H1 (cell line): ENCODE measurements at regions not wholly inside any gene's neighbourhood (a gene's known extent, or its start where the extent isn't known, plus 50 kb on each side); places are given as distances from the start of the nearest gene placed in this dataset.

Experiments used
- CTCF ChIA-PET: fragments of 300-600 bp; sonication (Branson Sonifier 250); formaldehyde crosslinking; loops from one replicate; lab custom pipeline; 2021; ENCODE audit not compliant: partially characterized antibody; lab: Charles Lee
- POLR2A ChIA-PET: fragments of 300-600 bp; sonication (Branson Sonifier 250); formaldehyde crosslinking; loops from one replicate; lab custom pipeline; 2021; ENCODE audit warnings: inconsistent platforms; ENCODE audit not compliant: partially characterized antibody; lab: Charles Lee
- DNase-seq, 2 experiments: peaks; one replicate each; pipeline versions ENCODE4 v3.0.0 to v3.0.0-alpha.2; 2010 to 2022; ENCODE audit warnings: low spot score in 2 of 2, low read depth in 1 of 2, mixed read lengths in 1 of 2
- FAIRE-seq: peaks from 2 replicates; lab custom pipeline; 2011; peaks lifted over from hg19 to GRCh38; lab: Jason Lieb, UNC
- H2AFZ ChIP-seq: 2 replicates; pipeline ENCODE4 v1.8.1; 2012; ENCODE audit warnings: low read length, inconsistent platforms
- H2AK5ac ChIP-seq: 2 replicates; pipeline ENCODE4 v1.6.1; 2013; ENCODE audit warnings: low read depth, low read length
- H2BK120ac ChIP-seq: replicated peaks from 2 replicates; pipeline ENCODE3; 2013; ENCODE audit warnings: low read depth, low read length, inconsistent platforms
- H2BK12ac ChIP-seq: 2 replicates; pipeline ENCODE4 v1.6.1; 2013; ENCODE audit warnings: low read depth, low read length
- H2BK15ac ChIP-seq: 2 replicates; pipeline ENCODE4 v1.6.1; 2013; ENCODE audit warnings: low read length
- H2BK20ac ChIP-seq: 2 replicates; pipeline ENCODE4 v1.6.1; 2013; ENCODE audit warnings: low read length
- H2BK5ac ChIP-seq: 2 replicates; pipeline ENCODE4 v1.6.1; 2013; ENCODE audit warnings: low read depth, low read length
- H3K14ac ChIP-seq: 2 replicates; pipeline ENCODE4 v1.6.1; 2013; ENCODE audit warnings: inconsistent platforms; ENCODE audit not compliant: insufficient read length
- H3K18ac ChIP-seq: 2 replicates; pipeline ENCODE4 v1.6.1; 2013; ENCODE audit warnings: low read length; ENCODE audit errors: extremely low read depth
- H3K23ac ChIP-seq: 2 replicates; pipeline ENCODE4 v1.6.1; 2013; ENCODE audit warnings: inconsistent platforms; ENCODE audit not compliant: insufficient read length
- H3K23me2 ChIP-seq: 2 replicates; pipeline ENCODE4 v1.6.1; 2013; ENCODE audit warnings: low read depth, low read length
- H3K27ac ChIP-seq: 2 replicates; pipeline ENCODE4 v1.6.1; 2011; ENCODE audit warnings: low read depth, low read length, inconsistent platforms
- H3K27me3 ChIP-seq, 4 experiments: replicated peaks in 1 of 4; 1 replicate in 1 of 4; 2 replicates in 3 of 4; pipeline versions ENCODE4 v1.6.1 to v1.8.1; 2011 to 2013; ENCODE audit warnings: low read length in 3 of 4, mild to moderate bottlenecking in 3 of 4, inconsistent platforms in 2 of 4, mixed read lengths in 2 of 4, moderate library complexity in 1 of 4; ENCODE audit not compliant: control insufficient read depth in 3 of 4, insufficient read depth in 3 of 4; ENCODE audit errors: extremely low read depth in 1 of 4
- H3K36me3 ChIP-seq, 4 experiments: 2 replicates each; pipeline versions ENCODE4 v1.6.1 to v1.8.1; 2011 to 2013; ENCODE audit warnings: mild to moderate bottlenecking in 4 of 4, low read length in 3 of 4, moderate library complexity in 2 of 4, control low read depth in 1 of 4, inconsistent platforms in 1 of 4; ENCODE audit not compliant: insufficient read depth in 4 of 4, control insufficient read depth in 2 of 4
- H3K4ac ChIP-seq: replicated peaks from 2 replicates; pipeline ENCODE3; 2013; ENCODE audit warnings: low read length, low read depth, mixed read lengths, inconsistent platforms; ENCODE audit not compliant: insufficient read length
- H3K4me1 ChIP-seq, 4 experiments: replicated peaks in 1 of 4; 1 replicate in 1 of 4; 2 replicates in 3 of 4; pipeline versions ENCODE4 v1.6.1 to v1.8.1; 2011 to 2013; ENCODE audit warnings: low read length in 3 of 4, inconsistent platforms in 2 of 4, mixed read lengths in 1 of 4; ENCODE audit not compliant: insufficient read depth in 4 of 4, control insufficient read depth in 3 of 4
- H3K4me2 ChIP-seq, 2 experiments: 2 replicates each; pipeline versions ENCODE4 v1.6.1 to v1.8.1; 2011 to 2013; ENCODE audit warnings: low read depth in 2 of 2, low read length in 2 of 2, control low read depth in 1 of 2, inconsistent platforms in 1 of 2, mild to moderate bottlenecking in 1 of 2; ENCODE audit not compliant: insufficient read depth in 1 of 2
- H3K4me3 ChIP-seq, 4 experiments: fragments of 200-600, 300-600 bp in 1 of 4; sonication (generic), shearing (Covaris generic), sonication (Bioruptor Twin) in 1 of 4; 2 replicates each; pipeline versions ENCODE4 v1.5.1 to v1.8.1; 2011 to 2016; ENCODE audit warnings: low read length in 4 of 4, low read depth in 3 of 4, control low read depth in 2 of 4, inconsistent platforms in 2 of 4, mild to moderate bottlenecking in 2 of 4, mixed read lengths in 1 of 4, moderate library complexity in 1 of 4; ENCODE audit not compliant: insufficient read depth in 2 of 4; ENCODE audit errors: extremely low read depth in 1 of 4
- H3K56ac ChIP-seq: replicated peaks from 2 replicates; pipeline ENCODE3; 2013; ENCODE audit warnings: low read depth, mild to moderate bottlenecking, mixed read lengths, low read length, inconsistent platforms; ENCODE audit not compliant: insufficient read length
- H3K79me1 ChIP-seq: 2 replicates; pipeline ENCODE4 v1.6.1; 2013; ENCODE audit warnings: low read depth, low read length, control low read depth
- H3K79me2 ChIP-seq, 2 experiments: 2 replicates each; pipeline versions ENCODE4 v1.6.1 to v1.8.1; 2012 to 2013; ENCODE audit warnings: low read length in 2 of 2, mild to moderate bottlenecking in 2 of 2, inconsistent platforms in 1 of 2; ENCODE audit not compliant: insufficient read depth in 2 of 2, control insufficient read depth in 1 of 2
- H3K9ac ChIP-seq, 4 experiments: replicated peaks in 1 of 4; 1 replicate in 1 of 4; 2 replicates in 3 of 4; pipeline versions ENCODE4 v1.6.1 to v1.8.1; 2011 to 2013; ENCODE audit warnings: low read depth in 3 of 4, low read length in 3 of 4, control low read depth in 2 of 4, mild to moderate bottlenecking in 2 of 4, moderate library complexity in 2 of 4, inconsistent platforms in 1 of 4; ENCODE audit errors: extremely low read depth in 1 of 4
- H3K9me3 ChIP-seq, 2 experiments: 2 replicates each; pipeline versions ENCODE4 v1.6.1 to v1.8.1; 2012 to 2013; ENCODE audit warnings: mild to moderate bottlenecking in 2 of 2, moderate library complexity in 2 of 2, control low read depth in 1 of 2, inconsistent platforms in 1 of 2, low read depth in 1 of 2, low read length in 1 of 2, mixed read lengths in 1 of 2; ENCODE audit not compliant: insufficient read depth in 2 of 2
- H4K20me1 ChIP-seq, 2 experiments: replicated peaks in 1 of 2; 2 replicates each; pipeline versions ENCODE3 to v1.8.1; 2011 to 2013; ENCODE audit warnings: inconsistent platforms in 2 of 2, low read length in 2 of 2, mild to moderate bottlenecking in 1 of 2; ENCODE audit not compliant: insufficient read depth in 2 of 2, control insufficient read depth in 1 of 2
- H4K5ac ChIP-seq: 2 replicates; pipeline ENCODE4 v1.6.1; 2013; ENCODE audit warnings: low read length, low read depth, mixed read lengths, inconsistent platforms; ENCODE audit not compliant: insufficient read length
- H4K8ac ChIP-seq: 2 replicates; pipeline ENCODE4 v1.8.0; 2013; ENCODE audit warnings: mild to moderate bottlenecking, moderate library complexity, low read length, inconsistent platforms; ENCODE audit not compliant: insufficient read depth; ENCODE audit errors: extremely low read depth
- H4K91ac ChIP-seq: replicated peaks from 2 replicates; pipeline ENCODE3; 2013; ENCODE audit warnings: low read length, mixed read lengths, inconsistent platforms; ENCODE audit not compliant: insufficient read length
- CEBPB ChIP-seq: IDR thresholded peaks from 2 replicates; pipeline ENCODE4 v1.6.1; 2012; ENCODE audit warnings: low read depth, low read length
- CTBP2 ChIP-seq: IDR thresholded peaks from 2 replicates; pipeline ENCODE4 v1.7.0; 2011; ENCODE audit warnings: borderline replicate concordance, mild to moderate bottlenecking, moderate library complexity, mixed read lengths, low read length; ENCODE audit not compliant: insufficient read depth, insufficient read length
- EZH2 ChIP-seq: fragments of 200-600 bp; sonication (generic); IDR thresholded peaks from 2 replicates; pipeline ENCODE4 v1.7.1; 2012; ENCODE audit warnings: low read depth, mild to moderate bottlenecking, moderate library complexity, low read length, inconsistent platforms; ENCODE audit not compliant: severe bottlenecking
- FOSL1 ChIP-seq: IDR thresholded peaks from 2 replicates; pipeline ENCODE4 v1.6.1; 2011; ENCODE audit warnings: mild to moderate bottlenecking, low read depth, low read length, moderate library complexity; ENCODE audit not compliant: insufficient read depth
- POLR2A ChIP-seq, 2 experiments: IDR thresholded peaks; 1 replicate in 1 of 2; 2 replicates in 1 of 2; pipeline ENCODE4 v1.6.1; 2011; ENCODE audit warnings: low read depth in 2 of 2, low read length in 2 of 2, mild to moderate bottlenecking in 2 of 2; ENCODE audit errors: control extremely low read depth in 1 of 2
- RXRA ChIP-seq: IDR thresholded peaks from 2 replicates; pipeline ENCODE4 v1.6.1; 2011; ENCODE audit warnings: low read depth, mild to moderate bottlenecking, low read length, moderate library complexity; ENCODE audit not compliant: insufficient read depth
- TCF12 ChIP-seq: IDR thresholded peaks from 2 replicates; pipeline ENCODE4 v1.6.1; 2011; ENCODE audit warnings: low read depth, mild to moderate bottlenecking, low read length
- TEAD4 ChIP-seq: IDR thresholded peaks from 2 replicates; pipeline ENCODE4 v1.6.1; 2012; ENCODE audit warnings: low read depth, low read length, inconsistent platforms, mixed read lengths
- ZNF274 ChIP-seq: IDR thresholded peaks from 2 replicates; pipeline ENCODE4 v1.7.0; 2012; ENCODE audit warnings: low read length, borderline replicate concordance; ENCODE audit errors: extremely low read depth
- WGBS, 2 experiments: shearing (Covaris generic) in 1 of 2; methylation state at CpG; one replicate each; pipeline versions ENCODE4 v1.1.6 to v1.1.7; 2013 to 2015; ENCODE audit warnings: low lambda C conversion rate in 2 of 2, mixed read lengths in 2 of 2, inconsistent platforms in 1 of 2, low coverage in 1 of 2, missing lambda C conversion rate in 1 of 2; ENCODE audit not compliant: insufficient replicate concordance in 2 of 2, insufficient coverage in 1 of 2, insufficient read length in 1 of 2; ENCODE audit errors: extremely low coverage in 1 of 2, missing lambda C conversion rate in 1 of 2; 5-methylcytosine and 5-hydroxymethylcytosine counted together

- H2AFZ ChIP-seq: 0 out of 2 replicates have a peak overlapping the region, but pooled peaks have one; percentile 70
- no peaks in the 10 kb centered on the region for H3K9me3 ChIP-seq
- H2AK5ac ChIP-seq: no peak overlapping the region
- H3K27me3 ChIP-seq: no peaks in the 10 kb centered on the region
- H3K4ac ChIP-seq: no peak overlapping the region
- no peak overlapping the region for H3K27ac ChIP-seq
- H4K20me1 ChIP-seq: no peaks in the 10 kb centered on the region
- H2BK20ac ChIP-seq: no peak overlapping the region
- H3K23ac ChIP-seq: no peak overlapping the region
- WGBS, 2 experiments: 95% methylated on average over 27 of the region's 27 CpGs; no CpG with 5 or more reads in 1 of the 2 experiments
- H3K9ac ChIP-seq: no peak overlapping the region
- H2BK15ac ChIP-seq: no peak overlapping the region
- H3K79me2 ChIP-seq: no peaks in the 10 kb centered on the region
- FAIRE-seq (no peak), DNase-seq (no peak)
- H3K14ac ChIP-seq: no peak overlapping the region
- no peaks in the 10 kb centered on the region for H3K36me3 ChIP-seq
- H4K5ac ChIP-seq: no peak overlapping the region
- no peak overlapping the region for H2BK12ac ChIP-seq
- H4K91ac ChIP-seq: no peak overlapping the region
- no peaks in the 10 kb centered on the region for H3K23me2 ChIP-seq
- no peak overlapping the region for H3K4me3 ChIP-seq
- ChIA-PET CTCF (interaction anchor here (1.2 to 1.5 kb wide), 2 partner anchors 8 to 194 kb away, joined by 3 read pairs; no protein-coding TSS in a partner anchor), POLR2A (no interaction called here)
- H2BK120ac ChIP-seq: no peak overlapping the region
- H3K4me2 ChIP-seq: no peak overlapping the region
- H3K4me1 ChIP-seq: no peaks in the 10 kb centered on the region
- no peak overlapping the region for H3K56ac ChIP-seq
- H3K18ac ChIP-seq: no peak overlapping the region
- TF ChIP-seq RXRA: no peak
- no peak for TF ChIP-seq FOSL1
- no peak for TF ChIP-seq CTBP2
- TF ChIP-seq CEBPB: no peak
- TF ChIP-seq EZH2: no peak
- TF ChIP-seq TCF12: no peak
- TF ChIP-seq POLR2A (IDR thresholded peaks at IDR 0.05; ENCODE audit: control extremely low read depth in 1 of 2, low read depth in 2 of 2, low read length in 2 of 2): no peak
- no peak for TF ChIP-seq TEAD4
- no peak for TF ChIP-seq ZNF274
- TF ChIP-seq, all 59 proteins: peak for 0
- no peaks in the 10 kb centered on the region for H3K79me1 ChIP-seq
- H2BK5ac ChIP-seq: no peak overlapping the region
- H4K8ac ChIP-seq: no peak overlapping the region; the same call in 1 of the 2 replicates
These were observed 590.9 kb upstream of the SLITRK5 start for GRCh38 chr13:87080100-87080779.
